Prostate gland (tissue), 2 donors: ENCODE measurements at regions not wholly inside any gene's neighbourhood (a gene's known extent, or its start where the extent isn't known, plus 50 kb on each side); places are given as distances from the start of the nearest gene placed in this dataset.

Experiments used
- POLR2A ChIP-seq: fragments of 450-650 bp; IDR thresholded peaks from one replicate; pipeline ENCODE4 v1.6.1; 2016; ENCODE audit warnings: antibody characterized with exemption, mild to moderate bottlenecking
- POLR2AphosphoS5 ChIP-seq: sonication (generic); formaldehyde crosslinking; IDR thresholded peaks from one replicate; pipeline ENCODE4 v1.6.1; 2017; ENCODE audit warnings: antibody characterized with exemption
- TF ChIP-seq, protein P1 (sequence below), 4 experiments: fragments of 200-600 bp in 2 of 4; fragments of 450-650 bp in 2 of 4; sonication (generic) in 2 of 4; IDR thresholded peaks; 1 replicate in 3 of 4; 2 replicates in 1 of 4; pipeline ENCODE4 v1.5.1; 2016 to 2019; ENCODE audit warnings: antibody characterized with exemption in 4 of 4, mild to moderate bottlenecking in 2 of 4, moderate library complexity in 2 of 4

GRCh38 chr9:81755721-81756120 is 66.4 kb upstream of the TLE1 start:
- TF ChIP-seq, protein P1, sequence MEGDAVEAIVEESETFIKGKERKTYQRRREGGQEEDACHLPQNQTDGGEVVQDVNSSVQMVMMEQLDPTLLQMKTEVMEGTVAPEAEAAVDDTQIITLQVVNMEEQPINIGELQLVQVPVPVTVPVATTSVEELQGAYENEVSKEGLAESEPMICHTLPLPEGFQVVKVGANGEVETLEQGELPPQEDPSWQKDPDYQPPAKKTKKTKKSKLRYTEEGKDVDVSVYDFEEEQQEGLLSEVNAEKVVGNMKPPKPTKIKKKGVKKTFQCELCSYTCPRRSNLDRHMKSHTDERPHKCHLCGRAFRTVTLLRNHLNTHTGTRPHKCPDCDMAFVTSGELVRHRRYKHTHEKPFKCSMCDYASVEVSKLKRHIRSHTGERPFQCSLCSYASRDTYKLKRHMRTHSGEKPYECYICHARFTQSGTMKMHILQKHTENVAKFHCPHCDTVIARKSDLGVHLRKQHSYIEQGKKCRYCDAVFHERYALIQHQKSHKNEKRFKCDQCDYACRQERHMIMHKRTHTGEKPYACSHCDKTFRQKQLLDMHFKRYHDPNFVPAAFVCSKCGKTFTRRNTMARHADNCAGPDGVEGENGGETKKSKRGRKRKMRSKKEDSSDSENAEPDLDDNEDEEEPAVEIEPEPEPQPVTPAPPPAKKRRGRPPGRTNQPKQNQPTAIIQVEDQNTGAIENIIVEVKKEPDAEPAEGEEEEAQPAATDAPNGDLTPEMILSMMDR (IDR thresholded peaks at IDR 0.05) = no peak
- no peak for TF ChIP-seq POLR2A
- TF ChIP-seq POLR2AphosphoS5 = no peak
